ENCODE measurements at regions not wholly inside any gene's neighbourhood (a gene's known extent, or its start where the extent isn't known, plus 50 kb on each side); places are given as distances from the start of the nearest gene placed in this dataset.

DNA sequence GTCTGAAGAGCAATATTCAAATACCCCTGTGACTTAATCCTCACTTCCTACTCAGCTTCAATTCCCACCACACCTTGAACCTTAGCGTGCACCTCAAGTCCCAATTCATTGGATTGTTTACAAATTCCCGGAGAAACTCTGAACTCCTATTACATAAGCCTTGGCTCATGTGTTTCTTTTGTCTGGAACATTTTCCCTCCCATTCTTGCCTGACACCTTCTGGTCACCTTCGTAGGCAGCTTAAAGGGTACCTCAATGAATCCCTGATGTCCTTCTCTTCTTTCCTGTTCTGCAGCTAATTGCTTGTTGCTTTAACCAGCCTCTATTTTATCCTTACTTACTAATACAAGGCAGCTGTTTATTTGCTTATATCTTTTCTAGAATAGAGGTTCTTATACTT lies 85.0 kb upstream of the SEL1L start:
- CTCF ChIA-PET, result no interaction called here
- Histone ChIP-seq H3K79me2 (ENCODE audit: control insufficient read depth, insufficient read depth, low read length) (no peaks in the 10 kb centered on the region), H2AFZ (ENCODE audit: low read depth, low read length) (no peak overlapping the region), H3K9me3 (replicated peaks; ENCODE audit: control insufficient read depth, insufficient read depth, low read length) (no peaks in the 10 kb centered on the region), H3K36me3 (ENCODE audit: control insufficient read depth in 2 of 2, extremely low read depth in 1 of 2, insufficient read depth in 2 of 2, low read length in 2 of 2) (no peaks in the 10 kb centered on the region), H3K9me1 (replicated peaks; ENCODE audit: control insufficient read depth, extremely low read depth, insufficient read depth, low read length) (no peaks in the 10 kb centered on the region), H3K4me3 (replicated peaks in 1 of 3; ENCODE audit: insufficient read depth in 1 of 3, low read depth in 1 of 3, low read length in 3 of 3) (no peak overlapping the region), H3K4me2 (ENCODE audit: insufficient read depth, low read length) (no peak overlapping the region), H3K27ac (ENCODE audit: insufficient read depth, low read depth, low read length) (no peak overlapping the region), H3K9ac (replicated peaks; ENCODE audit: extremely low read depth, insufficient read depth, low read length) (no peak overlapping the region), H3K27me3 (ENCODE audit: control insufficient read depth in 2 of 2, insufficient read depth in 2 of 2, low read length in 2 of 2) (no peaks in the 10 kb centered on the region), H4K20me1 (replicated peaks; ENCODE audit: control insufficient read depth, extremely low read depth, insufficient read depth, low read length) (no peaks in the 10 kb centered on the region), H3K4me1 (ENCODE audit: control insufficient read depth, extremely low read depth, insufficient read depth, low read length) (no peaks in the 10 kb centered on the region)
- POLR2A ChIA-PET, result no interaction called here
- TF ChIP-seq MYC (IDR thresholded peaks at IDR 0.05; ENCODE audit: low read depth, low read length) (no peak), FOS (IDR thresholded peaks at IDR 0.05; ENCODE audit: borderline replicate concordance, insufficient read depth, low read length) (no peak), CTCF (IDR thresholded peaks at IDR 0.05; ENCODE audit: extremely low read depth in 1 of 2, insufficient read depth in 1 of 2, low read depth in 1 of 2, low read length in 2 of 2) (no peak), JUN (IDR thresholded peaks at IDR 0.05; ENCODE audit: borderline replicate concordance, insufficient read depth, insufficient read length, low read depth) (no peak), POLR2AphosphoS5 (IDR thresholded peaks at IDR 0.05; ENCODE audit: insufficient read depth, low read depth, low read length) (no peak), EZH2 (IDR thresholded peaks at IDR 0.05; ENCODE audit: borderline replicate concordance, low read depth, low read length, severe bottlenecking) (no peak), GATA2 (IDR thresholded peaks at IDR 0.05; ENCODE audit: insufficient read depth, insufficient read length, low read depth, low read length) (no peak), POLR2A (IDR thresholded peaks at IDR 0.05; ENCODE audit: low read depth, low read length) (no peak)
- TF ChIP-seq, protein P1, sequence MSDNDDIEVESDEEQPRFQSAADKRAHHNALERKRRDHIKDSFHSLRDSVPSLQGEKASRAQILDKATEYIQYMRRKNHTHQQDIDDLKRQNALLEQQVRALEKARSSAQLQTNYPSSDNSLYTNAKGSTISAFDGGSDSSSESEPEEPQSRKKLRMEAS (IDR thresholded peaks at IDR 0.05; ENCODE audit: insufficient read depth, insufficient read length), result no peak
- intact Hi-C loops (cut with micrococcal nuclease), result no loop called here
- dilution Hi-C loops (cut with MboI; ENCODE audit: extremely low pct_ligation_motif_present, low sequenced_read_pairs), result no loop called here
- no TSS peak for BruUV-seq (replicated peaks)
- no peak for DNase-seq (ENCODE audit: low read depth, low spot score)
- no peak for FAIRE-seq
